8988T (cell line): ENCODE measurements at regions not wholly inside any gene's neighbourhood (a gene's known extent, or its start where the extent isn't known, plus 50 kb on each side); places are given as distances from the start of the nearest gene placed in this dataset.

ENCODE experiments used
- DNase-seq: peaks from one replicate; pipeline ENCODE4 v3.0.0; 2011

- no peak for DNase-seq
These were observed 73.1 kb upstream of the MAF start for GRCh38 chr16:79673635-79674034.

DNA sequence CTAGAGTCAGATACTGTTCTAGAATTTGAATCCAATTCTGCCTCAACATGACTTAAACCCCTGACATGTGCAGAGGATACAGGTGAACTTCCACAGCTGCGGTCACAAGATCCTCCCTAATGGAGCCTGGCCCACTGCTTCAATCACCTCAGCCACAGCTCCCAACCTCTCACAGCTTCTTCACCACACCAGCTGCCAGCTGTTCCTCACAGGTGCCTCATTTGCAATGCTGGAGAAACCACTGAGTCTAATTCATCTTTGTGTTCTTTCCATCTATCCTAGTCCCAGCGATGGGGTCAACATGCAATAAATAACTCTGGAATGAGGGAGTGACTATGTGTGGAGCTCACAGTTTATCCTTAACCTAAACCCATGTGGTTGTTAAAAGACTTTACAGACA is 72.0 kb upstream of the MAF start:
- no peak for DNase-seq

GRCh38 chr16:79668502-79668901 is 68.0 kb upstream of the MAF start:
- DNase-seq = no peak

GRCh38 chr16:79665970-79666369 is 65.4 kb upstream of the MAF start:
- DNase-seq = no peak

- DNase-seq = no peak
These were observed 63.9 kb upstream of the MAF start for GRCh38 chr16:79664407-79664806.

- no peak for DNase-seq
These were observed 62.3 kb upstream of the MAF start for GRCh38 chr16:79662669-79663313.

GRCh38 chr16:79662122-79662521 is 61.6 kb upstream of the MAF start:
- DNase-seq = no peak

GRCh38 chr16:79661578-79661977 is 61.0 kb upstream of the MAF start:
- DNase-seq = no peak

DNA sequence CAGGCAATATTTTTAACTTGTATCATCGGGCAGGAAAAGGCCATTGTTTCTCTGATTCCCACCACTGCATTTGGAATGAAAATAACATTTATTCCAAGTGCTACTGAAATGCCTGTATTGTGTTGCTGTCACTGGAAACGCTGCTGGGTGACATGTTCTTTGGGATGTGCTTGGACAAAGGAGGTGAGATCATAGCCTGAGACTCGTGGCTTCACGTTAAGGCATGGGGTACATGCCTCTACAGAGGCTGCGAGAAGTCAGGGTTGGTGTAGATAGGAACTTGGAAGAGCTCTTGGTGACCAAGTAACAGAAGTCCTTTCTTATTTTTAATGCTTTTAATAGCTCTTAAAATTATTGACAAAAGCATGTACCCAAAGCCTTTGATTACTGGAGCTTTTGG is 58.8 kb upstream of the MAF start:
- no peak for DNase-seq

GRCh38 chr16:79658301-79659033 is 57.9 kb upstream of the MAF start:
- peak; percentile 31 for DNase-seq

- no peak for DNase-seq
These were observed 56.1 kb upstream of the MAF start for GRCh38 chr16:79656553-79657115.

DNA sequence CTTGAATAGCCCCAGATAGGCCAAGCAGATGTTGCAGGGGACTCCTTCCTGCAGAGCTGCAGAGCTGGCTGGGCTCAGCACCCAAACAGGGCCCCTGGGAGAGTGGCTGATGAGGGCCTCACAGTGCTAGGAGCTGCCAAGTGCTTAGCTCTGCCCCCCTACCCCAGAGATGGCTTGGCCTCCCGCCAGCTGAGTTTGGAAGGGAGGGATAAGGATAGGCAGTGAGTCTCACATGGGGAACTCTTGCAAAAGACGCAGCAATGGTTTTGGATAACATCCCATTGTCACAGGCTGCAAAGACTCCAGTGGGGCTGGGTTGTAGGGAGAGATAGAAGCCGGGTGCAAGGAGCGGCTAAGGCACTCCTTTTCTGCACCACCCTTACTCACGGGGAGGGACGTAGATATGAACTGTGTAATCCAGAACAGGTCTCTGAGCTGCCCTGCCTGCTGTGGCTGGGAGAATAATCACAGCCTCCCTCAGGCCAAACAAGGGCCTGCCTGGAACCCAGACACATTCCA is 52.9 kb upstream of the MAF start:
- no peak for DNase-seq

DNA sequence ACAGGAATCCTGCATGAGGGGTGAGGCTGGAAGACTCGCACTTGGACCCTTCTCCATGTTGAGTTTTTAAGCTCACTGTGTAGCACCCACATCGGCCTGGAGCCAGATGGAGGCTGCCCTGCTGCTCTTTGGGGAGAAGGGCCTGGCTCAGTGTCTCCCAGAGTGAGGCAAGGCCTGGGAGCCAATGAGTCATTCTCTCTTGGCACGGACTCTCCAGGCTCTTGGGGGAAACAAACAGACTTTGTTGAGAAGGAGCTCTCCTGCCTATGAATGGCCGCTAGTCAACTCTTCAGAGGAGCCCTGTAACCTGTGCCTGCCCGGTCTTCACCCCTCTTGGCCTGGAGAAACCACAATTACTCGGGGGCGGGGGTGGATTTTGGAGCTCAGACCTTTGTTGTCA is 50.8 kb upstream of the MAF start:
- no peak for DNase-seq
